ENCODE measurements at regions not wholly inside any gene's neighbourhood (a gene's known extent, or its start where the extent isn't known, plus 50 kb on each side); places are given as distances from the start of the nearest gene placed in this dataset.
"Not testable (repeated sequence)": the region's sequence is repeated elsewhere in the genome, so short reads cannot be mapped to it uniquely, and the experiment has no call there.

- no peak for DNase-seq (ENCODE audit: low spot score)
Observed at GRCh38 chr6:114827135-114827534, 484.3 kb upstream of the HS3ST5 start.

GRCh38 chr6:114824409-114824808, 481.6 kb upstream of the HS3ST5 start:
- no peak for DNase-seq (ENCODE audit: low spot score)

GRCh38 chr6:114816678-114817077, 473.9 kb upstream of the HS3ST5 start:
- no peak for DNase-seq (ENCODE audit: low spot score)

GRCh38 chr6:114810468-114810867, 467.6 kb upstream of the HS3ST5 start:
- DNase-seq (ENCODE audit: low spot score): no peak

GRCh38 chr6:114805426-114805825, 462.6 kb upstream of the HS3ST5 start:
- DNase-seq (ENCODE audit: low spot score): not testable (repeated sequence)

GRCh38 chr6:114796576-114796975, 453.8 kb upstream of the HS3ST5 start:
- no peak for DNase-seq (ENCODE audit: low spot score)

GRCh38 chr6:114793428-114793827, 450.6 kb upstream of the HS3ST5 start:
- no peak for DNase-seq (ENCODE audit: low spot score)

- no peak for DNase-seq (ENCODE audit: low spot score)
Observed at GRCh38 chr6:114785235-114786127, 442.7 kb upstream of the HS3ST5 start.

- no peak for DNase-seq (ENCODE audit: low spot score)
Observed at GRCh38 chr6:114783783-114784182, 441.0 kb upstream of the HS3ST5 start.

GRCh38 chr6:114783083-114783482, 440.3 kb upstream of the HS3ST5 start:
- no peak for DNase-seq (ENCODE audit: low spot score)

GRCh38 chr6:114764866-114765265, 422.0 kb upstream of the HS3ST5 start:
- DNase-seq (ENCODE audit: low spot score): no peak

GRCh38 chr6:114762145-114762544, 419.3 kb upstream of the HS3ST5 start:
- DNase-seq (ENCODE audit: low spot score): no peak

GRCh38 chr6:114747995-114748625, 405.3 kb upstream of the HS3ST5 start:
- no peak for DNase-seq (ENCODE audit: low spot score)

- no peak for DNase-seq (ENCODE audit: low spot score)
Observed at GRCh38 chr6:114740547-114740946, 397.7 kb upstream of the HS3ST5 start.

- DNase-seq (ENCODE audit: low spot score): no peak
Observed at GRCh38 chr6:114739656-114740055, 396.8 kb upstream of the HS3ST5 start.

GRCh38 chr6:114735025-114735735, 392.4 kb upstream of the HS3ST5 start:
- DNase-seq (ENCODE audit: low spot score): no peak

GRCh38 chr6:114733596-114733995, 390.8 kb upstream of the HS3ST5 start:
- no peak for DNase-seq (ENCODE audit: low spot score)

GRCh38 chr6:114718716-114719270, 376.0 kb upstream of the HS3ST5 start:
- DNase-seq (ENCODE audit: low spot score): no peak

- no peak for DNase-seq (ENCODE audit: low spot score)
Observed at GRCh38 chr6:114718186-114718585, 375.4 kb upstream of the HS3ST5 start.

GRCh38 chr6:114714836-114715507, 372.1 kb upstream of the HS3ST5 start:
- no peak for DNase-seq (ENCODE audit: low spot score)

- no peak for DNase-seq (ENCODE audit: low spot score)
Observed at GRCh38 chr6:114713690-114714089, 370.9 kb upstream of the HS3ST5 start.

All from mesenteric fat pad (tissue), 1 donor.